ENCODE measurements at regions not wholly inside any gene's neighbourhood (a gene's known extent, or its start where the extent isn't known, plus 50 kb on each side); places are given as distances from the start of the nearest gene placed in this dataset.

DNA sequence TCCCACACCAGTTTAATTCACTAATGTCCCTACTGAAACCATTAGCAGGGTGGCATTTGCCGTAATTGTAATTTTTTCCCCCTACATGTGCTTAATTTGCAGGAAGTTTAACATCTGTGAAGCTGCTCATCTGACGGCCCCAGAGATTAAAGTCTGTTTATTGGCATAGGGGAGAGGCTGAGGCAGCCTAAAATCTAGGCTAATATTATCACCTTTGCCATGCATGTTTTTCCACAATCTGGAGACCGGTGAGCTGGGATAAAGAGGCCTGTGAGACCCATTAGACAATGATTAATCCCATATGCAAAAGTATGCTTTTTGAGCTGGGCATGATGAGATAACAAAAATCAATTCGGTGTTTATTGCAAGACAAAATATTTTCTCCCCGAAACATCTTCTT is 561.2 kb upstream of the ALCAM start:
- Histone ChIP-seq H3K4me1 (ENCODE audit: control insufficient read depth, insufficient read depth, low read length) (no peaks in the 10 kb centered on the region), H3K36me3 (ENCODE audit: control insufficient read depth in 2 of 2, insufficient read depth in 2 of 2, low read length in 2 of 2) (no peaks in the 10 kb centered on the region), H3K9me3 (ENCODE audit: control insufficient read depth in 2 of 2, low read length in 2 of 2) (no peaks in the 10 kb centered on the region), H3K27me3 (ENCODE audit: control insufficient read depth in 1 of 2, insufficient read depth in 2 of 2, low read length in 2 of 2) (no peaks in the 10 kb centered on the region), H3K4me3 (ENCODE audit: low read length in 2 of 2) (no peak overlapping the region), H3K9ac (ENCODE audit: low read length in 2 of 2) (no peak overlapping the region), H3K27ac (ENCODE audit: low read length) (no peak overlapping the region)

DNA sequence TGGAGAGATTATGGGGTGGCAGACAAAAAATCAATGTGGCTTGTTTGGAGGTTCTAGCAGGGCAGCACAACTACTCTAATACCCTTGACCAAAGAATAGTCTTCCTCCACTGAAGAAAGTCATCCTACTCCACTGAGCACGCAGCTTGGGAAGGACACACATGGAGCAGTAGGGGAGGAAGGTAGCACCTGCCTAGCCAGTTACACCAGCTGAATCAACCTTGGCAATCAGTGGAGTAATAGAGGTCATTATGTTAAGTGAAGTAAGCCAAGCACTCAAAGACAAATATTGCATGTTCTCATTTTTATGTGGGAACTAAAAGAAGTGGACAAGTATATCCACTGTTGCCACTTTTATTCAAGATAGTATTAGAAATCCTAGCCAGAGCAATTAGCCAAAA is 555.8 kb upstream of the ALCAM start:
- H3K4me1 ChIP-seq (ENCODE audit: control insufficient read depth, insufficient read depth, low read length) = no peaks in the 10 kb centered on the region
- H3K9me3 ChIP-seq (ENCODE audit: control insufficient read depth in 2 of 2, low read length in 2 of 2) = no peaks in the 10 kb centered on the region
- no peak overlapping the region for H3K4me3 ChIP-seq (ENCODE audit: low read length in 2 of 2)
- H3K27ac ChIP-seq (ENCODE audit: low read length) = no peak overlapping the region
- H3K9ac ChIP-seq (ENCODE audit: low read length in 2 of 2) = no peak overlapping the region
- H3K27me3 ChIP-seq (ENCODE audit: control insufficient read depth in 1 of 2, insufficient read depth in 2 of 2, low read length in 2 of 2) = no peaks in the 10 kb centered on the region
- H3K36me3 ChIP-seq (ENCODE audit: control insufficient read depth in 2 of 2, insufficient read depth in 2 of 2, low read length in 2 of 2) = no peaks in the 10 kb centered on the region

DNA sequence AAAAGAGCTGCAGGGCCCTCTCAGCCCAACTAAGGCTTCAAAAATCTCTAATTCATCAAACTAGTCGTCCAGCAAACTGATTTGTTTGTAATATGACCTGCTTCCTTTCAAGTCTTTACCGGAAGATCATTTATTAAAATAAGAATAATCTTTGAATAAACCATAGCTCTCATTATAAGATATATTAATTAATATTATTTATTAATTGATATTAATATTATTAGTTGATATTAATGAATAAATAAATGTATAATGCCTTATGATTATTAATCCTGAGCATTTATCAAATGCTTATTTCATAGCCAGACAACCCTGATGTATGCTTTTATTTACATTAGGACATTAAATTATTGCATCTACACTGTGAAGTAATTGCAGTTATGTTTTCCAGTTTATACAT is 550.7 kb upstream of the ALCAM start:
- H3K9me3 ChIP-seq (ENCODE audit: control insufficient read depth in 2 of 2, low read length in 2 of 2) = peaks cover 0 to 5% of the 10 kb centered on the region in 2 donors
- no peak overlapping the region for H3K4me3 ChIP-seq (ENCODE audit: low read length in 2 of 2)
- no peaks in the 10 kb centered on the region for H3K27me3 ChIP-seq (ENCODE audit: control insufficient read depth in 1 of 2, insufficient read depth in 2 of 2, low read length in 2 of 2)
- no peak overlapping the region for H3K27ac ChIP-seq (ENCODE audit: low read length)
- no peak overlapping the region for H3K9ac ChIP-seq (ENCODE audit: low read length in 2 of 2)
- H3K36me3 ChIP-seq (ENCODE audit: control insufficient read depth in 2 of 2, insufficient read depth in 2 of 2, low read length in 2 of 2) = no peaks in the 10 kb centered on the region
- H3K4me1 ChIP-seq (ENCODE audit: control insufficient read depth, insufficient read depth, low read length) = no peaks in the 10 kb centered on the region

DNA sequence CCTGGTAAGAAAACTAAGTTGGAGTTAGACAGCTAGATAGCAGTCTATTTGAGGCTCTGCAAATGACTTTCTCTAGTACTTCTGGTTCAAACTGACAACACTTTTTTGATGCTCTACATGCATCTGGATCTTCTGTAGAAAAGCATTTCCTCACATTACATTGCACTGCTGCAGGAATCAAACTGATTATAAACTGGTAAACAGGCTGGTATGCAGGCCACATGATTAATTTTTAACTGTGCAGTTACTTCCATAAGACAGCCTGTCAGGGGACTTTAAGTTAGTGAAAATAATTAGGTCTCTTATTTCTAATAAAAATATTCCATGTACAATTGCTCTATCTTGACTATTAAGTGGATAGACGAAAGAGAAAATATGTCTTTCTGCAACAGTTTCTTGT is 550.0 kb upstream of the ALCAM start:
- Histone ChIP-seq H3K9ac (ENCODE audit: low read length in 2 of 2) (no peak overlapping the region), H3K27ac (ENCODE audit: low read length) (no peak overlapping the region), H3K4me1 (ENCODE audit: control insufficient read depth, insufficient read depth, low read length) (no peaks in the 10 kb centered on the region), H3K4me3 (ENCODE audit: low read length in 2 of 2) (no peak overlapping the region), H3K27me3 (ENCODE audit: control insufficient read depth in 1 of 2, insufficient read depth in 2 of 2, low read length in 2 of 2) (no peaks in the 10 kb centered on the region), H3K9me3 (ENCODE audit: control insufficient read depth in 2 of 2, low read length in 2 of 2) (peaks cover 4 to 8% of the 10 kb centered on the region in 2 donors), H3K36me3 (ENCODE audit: control insufficient read depth in 2 of 2, insufficient read depth in 2 of 2, low read length in 2 of 2) (no peaks in the 10 kb centered on the region)

- Histone ChIP-seq H3K4me3 (ENCODE audit: low read length in 2 of 2) (no peak overlapping the region), H3K9ac (ENCODE audit: low read length in 2 of 2) (no peak overlapping the region), H3K27me3 (ENCODE audit: control insufficient read depth in 1 of 2, insufficient read depth in 2 of 2, low read length in 2 of 2) (no peaks in the 10 kb centered on the region), H3K36me3 (ENCODE audit: control insufficient read depth in 2 of 2, insufficient read depth in 2 of 2, low read length in 2 of 2) (no peaks in the 10 kb centered on the region), H3K4me1 (ENCODE audit: control insufficient read depth, insufficient read depth, low read length) (no peaks in the 10 kb centered on the region), H3K27ac (ENCODE audit: low read length) (no peak overlapping the region), H3K9me3 (ENCODE audit: control insufficient read depth in 2 of 2, low read length in 2 of 2) (peaks cover 4 to 8% of the 10 kb centered on the region in 2 donors)
These were observed 547.4 kb upstream of the ALCAM start for GRCh38 chr3:104819333-104819732.

- no peak overlapping the region for H3K9ac ChIP-seq (ENCODE audit: low read length in 2 of 2)
- H3K27ac ChIP-seq (ENCODE audit: low read length) = no peak overlapping the region
- H3K36me3 ChIP-seq (ENCODE audit: control insufficient read depth in 2 of 2, insufficient read depth in 2 of 2, low read length in 2 of 2) = no peaks in the 10 kb centered on the region
- no peaks in the 10 kb centered on the region for H3K27me3 ChIP-seq (ENCODE audit: control insufficient read depth in 1 of 2, insufficient read depth in 2 of 2, low read length in 2 of 2)
- H3K4me3 ChIP-seq (ENCODE audit: low read length in 2 of 2) = no peak overlapping the region
- H3K4me1 ChIP-seq (ENCODE audit: control insufficient read depth, insufficient read depth, low read length) = no peaks in the 10 kb centered on the region
- H3K9me3 ChIP-seq (ENCODE audit: control insufficient read depth in 2 of 2, low read length in 2 of 2) = peaks cover 4 to 8% of the 10 kb centered on the region in 2 donors
These were observed 545.8 kb upstream of the ALCAM start for GRCh38 chr3:104820959-104821358.

GRCh38 chr3:104825116-104825515 is 541.6 kb upstream of the ALCAM start:
- H3K36me3 ChIP-seq (ENCODE audit: control insufficient read depth in 2 of 2, insufficient read depth in 2 of 2, low read length in 2 of 2) = no peaks in the 10 kb centered on the region
- H3K27ac ChIP-seq (ENCODE audit: low read length) = no peak overlapping the region
- peaks cover 4 to 8% of the 10 kb centered on the region in 2 donors for H3K9me3 ChIP-seq (ENCODE audit: control insufficient read depth in 2 of 2, low read length in 2 of 2)
- no peak overlapping the region for H3K4me3 ChIP-seq (ENCODE audit: low read length in 2 of 2)
- H3K27me3 ChIP-seq (ENCODE audit: control insufficient read depth in 1 of 2, insufficient read depth in 2 of 2, low read length in 2 of 2) = no peaks in the 10 kb centered on the region
- no peak overlapping the region for H3K9ac ChIP-seq (ENCODE audit: low read length in 2 of 2)
- H3K4me1 ChIP-seq (ENCODE audit: control insufficient read depth, insufficient read depth, low read length) = no peaks in the 10 kb centered on the region

DNA sequence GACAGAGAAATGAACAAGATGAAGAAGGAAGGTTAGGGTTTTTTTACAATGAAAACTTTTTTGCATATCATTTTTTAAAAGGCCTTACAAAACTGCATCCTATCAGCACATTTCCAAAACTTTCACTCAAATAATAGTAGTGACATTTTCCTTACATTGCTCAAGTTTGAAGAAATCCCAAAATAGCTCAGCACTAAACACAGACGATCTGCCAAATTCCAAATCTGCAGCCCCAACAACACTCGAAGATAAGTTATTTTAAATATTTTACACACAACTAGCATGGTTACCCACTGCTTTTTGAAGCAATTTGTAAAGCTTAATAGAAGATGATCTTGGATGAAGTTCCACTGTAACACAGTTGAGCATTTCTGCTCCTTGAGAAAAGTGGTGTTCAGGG is 535.6 kb upstream of the ALCAM start:
- no peak overlapping the region for H3K27ac ChIP-seq (ENCODE audit: low read length)
- H3K36me3 ChIP-seq (ENCODE audit: control insufficient read depth in 2 of 2, insufficient read depth in 2 of 2, low read length in 2 of 2) = no peaks in the 10 kb centered on the region
- H3K9ac ChIP-seq (ENCODE audit: low read length in 2 of 2) = no peak overlapping the region
- H3K9me3 ChIP-seq (ENCODE audit: control insufficient read depth in 2 of 2, low read length in 2 of 2) = no peaks in the 10 kb centered on the region
- no peak overlapping the region for H3K4me3 ChIP-seq (ENCODE audit: low read length in 2 of 2)
- no peaks in the 10 kb centered on the region for H3K4me1 ChIP-seq (ENCODE audit: control insufficient read depth, insufficient read depth, low read length)
- no peaks in the 10 kb centered on the region for H3K27me3 ChIP-seq (ENCODE audit: control insufficient read depth in 1 of 2, insufficient read depth in 2 of 2, low read length in 2 of 2)

- no peak overlapping the region for H3K4me3 ChIP-seq (ENCODE audit: low read length in 2 of 2)
- H3K27ac ChIP-seq (ENCODE audit: low read length) = no peak overlapping the region
- H3K27me3 ChIP-seq (ENCODE audit: control insufficient read depth in 1 of 2, insufficient read depth in 2 of 2, low read length in 2 of 2) = no peaks in the 10 kb centered on the region
- no peaks in the 10 kb centered on the region for H3K9me3 ChIP-seq (ENCODE audit: control insufficient read depth in 2 of 2, low read length in 2 of 2)
- no peak overlapping the region for H3K9ac ChIP-seq (ENCODE audit: low read length in 2 of 2)
- H3K36me3 ChIP-seq (ENCODE audit: control insufficient read depth in 2 of 2, insufficient read depth in 2 of 2, low read length in 2 of 2) = no peaks in the 10 kb centered on the region
- H3K4me1 ChIP-seq (ENCODE audit: control insufficient read depth, insufficient read depth, low read length) = no peaks in the 10 kb centered on the region
These were observed 534.2 kb upstream of the ALCAM start for GRCh38 chr3:104832530-104832929.

GRCh38 chr3:104835376-104835775 is 531.3 kb upstream of the ALCAM start:
- H3K27me3 ChIP-seq (ENCODE audit: control insufficient read depth in 1 of 2, insufficient read depth in 2 of 2, low read length in 2 of 2) = no peaks in the 10 kb centered on the region
- no peaks in the 10 kb centered on the region for H3K4me1 ChIP-seq (ENCODE audit: control insufficient read depth, insufficient read depth, low read length)
- H3K9me3 ChIP-seq (ENCODE audit: control insufficient read depth in 2 of 2, low read length in 2 of 2) = no peaks in the 10 kb centered on the region
- H3K9ac ChIP-seq (ENCODE audit: low read length in 2 of 2) = no peak overlapping the region
- H3K27ac ChIP-seq (ENCODE audit: low read length) = no peak overlapping the region
- H3K36me3 ChIP-seq (ENCODE audit: control insufficient read depth in 2 of 2, insufficient read depth in 2 of 2, low read length in 2 of 2) = no peaks in the 10 kb centered on the region
- H3K4me3 ChIP-seq (ENCODE audit: low read length in 2 of 2) = no peak overlapping the region

- no peaks in the 10 kb centered on the region for H3K27me3 ChIP-seq (ENCODE audit: control insufficient read depth in 1 of 2, insufficient read depth in 2 of 2, low read length in 2 of 2)
- H3K4me1 ChIP-seq (ENCODE audit: control insufficient read depth, insufficient read depth, low read length) = no peaks in the 10 kb centered on the region
- no peak overlapping the region for H3K9ac ChIP-seq (ENCODE audit: low read length in 2 of 2)
- no peaks in the 10 kb centered on the region for H3K36me3 ChIP-seq (ENCODE audit: control insufficient read depth in 2 of 2, insufficient read depth in 2 of 2, low read length in 2 of 2)
- no peak overlapping the region for H3K4me3 ChIP-seq (ENCODE audit: low read length in 2 of 2)
- no peak overlapping the region for H3K27ac ChIP-seq (ENCODE audit: low read length)
- no peaks in the 10 kb centered on the region for H3K9me3 ChIP-seq (ENCODE audit: control insufficient read depth in 2 of 2, low read length in 2 of 2)
These were observed 520.4 kb upstream of the ALCAM start for GRCh38 chr3:104846270-104846669.

DNA sequence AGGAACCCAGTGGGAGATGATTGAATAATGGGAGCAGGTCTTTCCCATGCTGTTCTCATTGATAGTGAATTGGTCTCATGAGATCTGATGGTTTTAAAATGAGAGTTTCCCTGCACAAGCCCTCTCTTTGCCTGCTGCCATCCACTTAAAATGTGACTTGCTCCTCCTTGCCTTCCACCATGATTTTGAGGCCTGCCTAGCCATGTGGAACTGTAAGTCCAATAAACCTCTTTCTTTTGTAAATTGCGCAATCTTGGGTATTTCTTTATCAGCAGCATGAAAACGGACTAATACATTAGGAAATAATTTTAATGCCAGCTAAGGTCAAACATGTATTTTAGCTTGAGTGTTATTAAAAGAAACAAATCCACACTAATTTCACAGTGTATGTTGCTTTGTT is 517.6 kb upstream of the ALCAM start:
- Histone ChIP-seq H3K36me3 (ENCODE audit: control insufficient read depth in 2 of 2, insufficient read depth in 2 of 2, low read length in 2 of 2) (no peaks in the 10 kb centered on the region), H3K4me1 (ENCODE audit: control insufficient read depth, insufficient read depth, low read length) (no peaks in the 10 kb centered on the region), H3K9ac (ENCODE audit: low read length in 2 of 2) (no peak overlapping the region), H3K4me3 (ENCODE audit: low read length in 2 of 2) (no peak overlapping the region), H3K27ac (ENCODE audit: low read length) (no peak overlapping the region), H3K27me3 (ENCODE audit: control insufficient read depth in 1 of 2, insufficient read depth in 2 of 2, low read length in 2 of 2) (no peaks in the 10 kb centered on the region), H3K9me3 (ENCODE audit: control insufficient read depth in 2 of 2, low read length in 2 of 2) (no peaks in the 10 kb centered on the region)
